ENCODE measurements at regions not wholly inside any gene's neighbourhood (a gene's known extent, or its start where the extent isn't known, plus 50 kb on each side); places are given as distances from the start of the nearest gene placed in this dataset.

GRCh38 chr22:26914519-26915185, 257.3 kb downstream of the MIAT start:
- TF ChIP-seq, protein P1, sequence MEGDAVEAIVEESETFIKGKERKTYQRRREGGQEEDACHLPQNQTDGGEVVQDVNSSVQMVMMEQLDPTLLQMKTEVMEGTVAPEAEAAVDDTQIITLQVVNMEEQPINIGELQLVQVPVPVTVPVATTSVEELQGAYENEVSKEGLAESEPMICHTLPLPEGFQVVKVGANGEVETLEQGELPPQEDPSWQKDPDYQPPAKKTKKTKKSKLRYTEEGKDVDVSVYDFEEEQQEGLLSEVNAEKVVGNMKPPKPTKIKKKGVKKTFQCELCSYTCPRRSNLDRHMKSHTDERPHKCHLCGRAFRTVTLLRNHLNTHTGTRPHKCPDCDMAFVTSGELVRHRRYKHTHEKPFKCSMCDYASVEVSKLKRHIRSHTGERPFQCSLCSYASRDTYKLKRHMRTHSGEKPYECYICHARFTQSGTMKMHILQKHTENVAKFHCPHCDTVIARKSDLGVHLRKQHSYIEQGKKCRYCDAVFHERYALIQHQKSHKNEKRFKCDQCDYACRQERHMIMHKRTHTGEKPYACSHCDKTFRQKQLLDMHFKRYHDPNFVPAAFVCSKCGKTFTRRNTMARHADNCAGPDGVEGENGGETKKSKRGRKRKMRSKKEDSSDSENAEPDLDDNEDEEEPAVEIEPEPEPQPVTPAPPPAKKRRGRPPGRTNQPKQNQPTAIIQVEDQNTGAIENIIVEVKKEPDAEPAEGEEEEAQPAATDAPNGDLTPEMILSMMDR (IDR thresholded peaks at IDR 0.05): no peak
- no peak for TF ChIP-seq EZH2 (IDR thresholded peaks at IDR 0.05; ENCODE audit: borderline replicate concordance, insufficient read depth, low read depth, low read length, poor library complexity, severe bottlenecking)
